ENCODE measurements at regions not wholly inside any gene's neighbourhood (a gene's known extent, or its start where the extent isn't known, plus 50 kb on each side); places are given as distances from the start of the nearest gene placed in this dataset.

DNA sequence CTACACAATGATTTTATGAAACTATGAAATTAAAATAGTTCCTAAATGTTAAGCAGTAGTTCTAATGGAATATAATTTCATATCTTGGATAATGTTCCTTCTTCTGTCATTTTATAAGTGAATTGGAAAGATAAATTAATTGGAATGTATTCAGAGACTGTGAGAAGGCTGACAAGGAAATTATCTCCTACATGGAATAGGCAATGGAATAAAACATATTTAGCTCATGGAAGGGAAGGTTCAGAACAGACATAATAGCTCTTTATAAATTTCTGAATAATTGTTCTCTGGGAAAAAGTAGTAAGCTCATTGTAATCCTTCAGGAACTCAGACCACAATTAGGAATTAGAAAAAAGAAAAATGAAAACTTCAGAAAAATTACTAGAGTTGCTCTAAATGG, 1172.3 kb upstream of the SORCS1 start:
- FAIRE-seq (no peak), DNase-seq (ENCODE audit: low read depth in 1 of 2, low spot score in 2 of 2) (no peak)
- H3K4me3 ChIP-seq (ENCODE audit: extremely low read depth in 1 of 4, insufficient read depth in 2 of 4, low read depth in 3 of 4, low read length in 4 of 4) = no peak overlapping the region
- no peak overlapping the region for H3K23ac ChIP-seq (ENCODE audit: insufficient read length)
- H2AK5ac ChIP-seq (ENCODE audit: low read depth, low read length) = no peak overlapping the region
- no peaks in the 10 kb centered on the region for H3K79me2 ChIP-seq (ENCODE audit: control insufficient read depth in 1 of 2, insufficient read depth in 2 of 2, low read length in 2 of 2)
- H2BK20ac ChIP-seq (ENCODE audit: low read length) = no peak overlapping the region
- H3K9me3 ChIP-seq (ENCODE audit: insufficient read depth in 2 of 2, low read depth in 1 of 2, low read length in 1 of 2) = no peaks in the 10 kb centered on the region
- POLR2A ChIA-PET (ENCODE audit: partially characterized antibody) = no interaction called here
- no peaks in the 10 kb centered on the region; a peak in 1 of 8 replicates for H3K36me3 ChIP-seq (ENCODE audit: control insufficient read depth in 2 of 4, insufficient read depth in 4 of 4, low read length in 3 of 4)
- CTCF ChIA-PET (ENCODE audit: partially characterized antibody) = no interaction called here
- H3K23me2 ChIP-seq (ENCODE audit: low read depth, low read length) = no peaks in the 10 kb centered on the region; the same call in 1 of the 2 replicates
- no peak overlapping the region for H3K18ac ChIP-seq (ENCODE audit: extremely low read depth, low read length)
- no peaks in the 10 kb centered on the region for H3K27me3 ChIP-seq (replicated peaks in 1 of 4; ENCODE audit: control insufficient read depth in 3 of 4, extremely low read depth in 1 of 4, insufficient read depth in 3 of 4, low read length in 3 of 4)
- H3K4me1 ChIP-seq (replicated peaks in 1 of 4; ENCODE audit: control insufficient read depth in 3 of 4, insufficient read depth in 4 of 4, low read length in 3 of 4) = no peaks in the 10 kb centered on the region; a peak in 1 of 7 replicates
- no peak overlapping the region for H3K27ac ChIP-seq (ENCODE audit: low read depth, low read length)
- H4K20me1 ChIP-seq (replicated peaks in 1 of 2; ENCODE audit: control insufficient read depth in 1 of 2, insufficient read depth in 2 of 2, low read length in 2 of 2) = no peaks in the 10 kb centered on the region
- H2BK5ac ChIP-seq (ENCODE audit: low read depth, low read length) = no peak overlapping the region
- H3K4me2 ChIP-seq (ENCODE audit: insufficient read depth in 1 of 2, low read depth in 2 of 2, low read length in 2 of 2) = no peak overlapping the region
- H3K9ac ChIP-seq (replicated peaks in 1 of 4; ENCODE audit: extremely low read depth in 1 of 4, low read depth in 3 of 4, low read length in 3 of 4) = no peak overlapping the region
- H2AFZ ChIP-seq (ENCODE audit: low read length) = no peak overlapping the region
- TF ChIP-seq SIN3A (conservative IDR thresholded peaks at IDR 0.05 in 1 of 2, IDR thresholded peaks at IDR 0.05 in 1 of 2; ENCODE audit: low read depth in 1 of 2, low read length in 2 of 2) = no peak
- no peak for TF ChIP-seq POLR2AphosphoS5 (IDR thresholded peaks at IDR 0.05; ENCODE audit: low read depth, low read length)
- no peak for TF ChIP-seq SIX5 (IDR thresholded peaks at IDR 0.05; ENCODE audit: low read depth, low read length)
- TF ChIP-seq, protein P1, sequence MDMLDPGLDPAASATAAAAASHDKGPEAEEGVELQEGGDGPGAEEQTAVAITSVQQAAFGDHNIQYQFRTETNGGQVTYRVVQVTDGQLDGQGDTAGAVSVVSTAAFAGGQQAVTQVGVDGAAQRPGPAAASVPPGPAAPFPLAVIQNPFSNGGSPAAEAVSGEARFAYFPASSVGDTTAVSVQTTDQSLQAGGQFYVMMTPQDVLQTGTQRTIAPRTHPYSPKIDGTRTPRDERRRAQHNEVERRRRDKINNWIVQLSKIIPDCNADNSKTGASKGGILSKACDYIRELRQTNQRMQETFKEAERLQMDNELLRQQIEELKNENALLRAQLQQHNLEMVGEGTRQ (IDR thresholded peaks at IDR 0.05; ENCODE audit: low read length) = no peak
- TF ChIP-seq SP2 (IDR thresholded peaks at IDR 0.05; ENCODE audit: low read length) = no peak
- no peak for TF ChIP-seq TBP (IDR thresholded peaks at IDR 0.05; ENCODE audit: low read depth, low read length)
- TF ChIP-seq, protein P2, sequence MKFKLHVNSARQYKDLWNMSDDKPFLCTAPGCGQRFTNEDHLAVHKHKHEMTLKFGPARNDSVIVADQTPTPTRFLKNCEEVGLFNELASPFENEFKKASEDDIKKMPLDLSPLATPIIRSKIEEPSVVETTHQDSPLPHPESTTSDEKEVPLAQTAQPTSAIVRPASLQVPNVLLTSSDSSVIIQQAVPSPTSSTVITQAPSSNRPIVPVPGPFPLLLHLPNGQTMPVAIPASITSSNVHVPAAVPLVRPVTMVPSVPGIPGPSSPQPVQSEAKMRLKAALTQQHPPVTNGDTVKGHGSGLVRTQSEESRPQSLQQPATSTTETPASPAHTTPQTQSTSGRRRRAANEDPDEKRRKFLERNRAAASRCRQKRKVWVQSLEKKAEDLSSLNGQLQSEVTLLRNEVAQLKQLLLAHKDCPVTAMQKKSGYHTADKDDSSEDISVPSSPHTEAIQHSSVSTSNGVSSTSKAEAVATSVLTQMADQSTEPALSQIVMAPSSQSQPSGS (IDR thresholded peaks at IDR 0.05; ENCODE audit: low read length) = no peak
- TF ChIP-seq CTBP2 (IDR thresholded peaks at IDR 0.05; ENCODE audit: borderline replicate concordance, insufficient read depth, insufficient read length, low read length) = no peak
- no peak for TF ChIP-seq KDM1A (IDR thresholded peaks at IDR 0.05; ENCODE audit: borderline replicate concordance, low read length)
- TF ChIP-seq JUN (IDR thresholded peaks at IDR 0.05; ENCODE audit: low read depth, low read length) = no peak
- TF ChIP-seq HDAC6 (IDR thresholded peaks at IDR 0.05; ENCODE audit: low read depth, low read length) = no peak
- no peak for TF ChIP-seq RXRA (IDR thresholded peaks at IDR 0.05; ENCODE audit: insufficient read depth, low read depth, low read length)
- TF ChIP-seq SP1 (IDR thresholded peaks at IDR 0.05; ENCODE audit: low read depth, low read length) = no peak
- no peak overlapping the region for H2BK15ac ChIP-seq (ENCODE audit: low read length)
- no peak overlapping the region for H2BK12ac ChIP-seq (ENCODE audit: low read depth, low read length)
- no peak overlapping the region for H4K8ac ChIP-seq (ENCODE audit: extremely low read depth, insufficient read depth, low read length)
- no peaks in the 10 kb centered on the region for H3K79me1 ChIP-seq (ENCODE audit: low read depth, low read length)
- no peak overlapping the region for H4K5ac ChIP-seq (ENCODE audit: insufficient read length, low read depth, low read length)
- H3K56ac ChIP-seq (replicated peaks; ENCODE audit: insufficient read length, low read depth, low read length) = no peak overlapping the region
- no peak overlapping the region for H4K91ac ChIP-seq (replicated peaks; ENCODE audit: insufficient read length, low read length)
- no peak overlapping the region for H3K4ac ChIP-seq (replicated peaks; ENCODE audit: insufficient read length, low read depth, low read length)
- no peak overlapping the region for H3K14ac ChIP-seq (ENCODE audit: insufficient read length)
- no peak overlapping the region for H2BK120ac ChIP-seq (replicated peaks; ENCODE audit: low read depth, low read length)
